ENCODE measurements at regions not wholly inside any gene's neighbourhood (a gene's known extent, or its start where the extent isn't known, plus 50 kb on each side); places are given as distances from the start of the nearest gene placed in this dataset.

GRCh38 chr3:153657461-153657860, 463.7 kb upstream of the ARHGEF26 start:
- TF ChIP-seq, protein P1, sequence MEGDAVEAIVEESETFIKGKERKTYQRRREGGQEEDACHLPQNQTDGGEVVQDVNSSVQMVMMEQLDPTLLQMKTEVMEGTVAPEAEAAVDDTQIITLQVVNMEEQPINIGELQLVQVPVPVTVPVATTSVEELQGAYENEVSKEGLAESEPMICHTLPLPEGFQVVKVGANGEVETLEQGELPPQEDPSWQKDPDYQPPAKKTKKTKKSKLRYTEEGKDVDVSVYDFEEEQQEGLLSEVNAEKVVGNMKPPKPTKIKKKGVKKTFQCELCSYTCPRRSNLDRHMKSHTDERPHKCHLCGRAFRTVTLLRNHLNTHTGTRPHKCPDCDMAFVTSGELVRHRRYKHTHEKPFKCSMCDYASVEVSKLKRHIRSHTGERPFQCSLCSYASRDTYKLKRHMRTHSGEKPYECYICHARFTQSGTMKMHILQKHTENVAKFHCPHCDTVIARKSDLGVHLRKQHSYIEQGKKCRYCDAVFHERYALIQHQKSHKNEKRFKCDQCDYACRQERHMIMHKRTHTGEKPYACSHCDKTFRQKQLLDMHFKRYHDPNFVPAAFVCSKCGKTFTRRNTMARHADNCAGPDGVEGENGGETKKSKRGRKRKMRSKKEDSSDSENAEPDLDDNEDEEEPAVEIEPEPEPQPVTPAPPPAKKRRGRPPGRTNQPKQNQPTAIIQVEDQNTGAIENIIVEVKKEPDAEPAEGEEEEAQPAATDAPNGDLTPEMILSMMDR (IDR thresholded peaks at IDR 0.05; ENCODE audit: poor library complexity): no peak
- no peak for TF ChIP-seq EZH2phosphoT487 (IDR thresholded peaks at IDR 0.05; ENCODE audit: low read depth, severe bottlenecking, unreplicated experiment)
